ENCODE measurements at regions not wholly inside any gene's neighbourhood (a gene's known extent, or its start where the extent isn't known, plus 50 kb on each side); places are given as distances from the start of the nearest gene placed in this dataset.
"Not testable (repeated sequence)": the region's sequence is repeated elsewhere in the genome, so short reads cannot be mapped to it uniquely, and the experiment has no call there.

GRCh38 chrX:82528525-82528924, 979.6 kb upstream of the POU3F4 start:
- FAIRE-seq (no peak), DNase-seq (ENCODE audit: insufficient read length) (no peak)
- TF ChIP-seq POLR2AphosphoS5 (IDR thresholded peaks at IDR 0.05; ENCODE audit: low read depth, low read length) (no peak), TAF1 (IDR thresholded peaks at IDR 0.05; ENCODE audit: borderline replicate concordance, low read depth, low read length) (no peak), POLR2A (IDR thresholded peaks at IDR 0.05; ENCODE audit: low read depth, low read length) (no peak)

- TF ChIP-seq TAF1 (IDR thresholded peaks at IDR 0.05; ENCODE audit: borderline replicate concordance, low read depth, low read length) (no peak), POLR2A (IDR thresholded peaks at IDR 0.05; ENCODE audit: low read depth, low read length) (no peak), POLR2AphosphoS5 (IDR thresholded peaks at IDR 0.05; ENCODE audit: low read depth, low read length) (no peak)
- FAIRE-seq: no peak
- DNase-seq (ENCODE audit: insufficient read length): no peak
These were observed 973.9 kb upstream of the POU3F4 start for GRCh38 chrX:82534086-82534597.

GRCh38 chrX:82537205-82537604, 970.9 kb upstream of the POU3F4 start:
- not testable (repeated sequence) for DNase-seq (ENCODE audit: insufficient read length); FAIRE-seq

- DNase-seq (ENCODE audit: insufficient read length) (no peak), FAIRE-seq (no peak)
- no peak for TF ChIP-seq TAF1 (IDR thresholded peaks at IDR 0.05; ENCODE audit: borderline replicate concordance, low read depth, low read length)
- no peak for TF ChIP-seq POLR2A (IDR thresholded peaks at IDR 0.05; ENCODE audit: low read depth, low read length)
- TF ChIP-seq POLR2AphosphoS5 (IDR thresholded peaks at IDR 0.05; ENCODE audit: low read depth, low read length): no peak
These were observed 966.3 kb upstream of the POU3F4 start for GRCh38 chrX:82541822-82542221.

GRCh38 chrX:82552201-82552600, 955.9 kb upstream of the POU3F4 start:
- not testable (repeated sequence) for FAIRE-seq; DNase-seq (ENCODE audit: insufficient read length)

GRCh38 chrX:82556588-82556987, 951.5 kb upstream of the POU3F4 start:
- TF ChIP-seq POLR2AphosphoS5 (IDR thresholded peaks at IDR 0.05; ENCODE audit: low read depth, low read length) (no peak), POLR2A (IDR thresholded peaks at IDR 0.05; ENCODE audit: low read depth, low read length) (no peak), TAF1 (IDR thresholded peaks at IDR 0.05; ENCODE audit: borderline replicate concordance, low read depth, low read length) (no peak)
- no peak for FAIRE-seq

GRCh38 chrX:82585868-82586267, 922.2 kb upstream of the POU3F4 start:
- FAIRE-seq (no peak), DNase-seq (ENCODE audit: insufficient read length) (no peak)
- TF ChIP-seq POLR2A (IDR thresholded peaks at IDR 0.05; ENCODE audit: low read depth, low read length): no peak
- no peak for TF ChIP-seq POLR2AphosphoS5 (IDR thresholded peaks at IDR 0.05; ENCODE audit: low read depth, low read length)
- no peak for TF ChIP-seq TAF1 (IDR thresholded peaks at IDR 0.05; ENCODE audit: borderline replicate concordance, low read depth, low read length)

More at GRCh38 chrX:82556588-82556987, 951.5 kb upstream of the POU3F4 start:
- DNase-seq (ENCODE audit: insufficient read length): no peak

GRCh38 chrX:82589410-82589809, 918.7 kb upstream of the POU3F4 start:
- FAIRE-seq (no peak), DNase-seq (ENCODE audit: insufficient read length) (no peak)
- no peak for TF ChIP-seq TAF1 (IDR thresholded peaks at IDR 0.05; ENCODE audit: borderline replicate concordance, low read depth, low read length)
- no peak for TF ChIP-seq POLR2AphosphoS5 (IDR thresholded peaks at IDR 0.05; ENCODE audit: low read depth, low read length)
- TF ChIP-seq POLR2A (IDR thresholded peaks at IDR 0.05; ENCODE audit: low read depth, low read length): no peak

- TF ChIP-seq POLR2AphosphoS5 (IDR thresholded peaks at IDR 0.05; ENCODE audit: low read depth, low read length) (no peak), TAF1 (IDR thresholded peaks at IDR 0.05; ENCODE audit: borderline replicate concordance, low read depth, low read length) (no peak), POLR2A (IDR thresholded peaks at IDR 0.05; ENCODE audit: low read depth, low read length) (no peak)
- FAIRE-seq (no peak), DNase-seq (ENCODE audit: insufficient read length) (no peak)
These were observed 916.7 kb upstream of the POU3F4 start for GRCh38 chrX:82591421-82591820.

GRCh38 chrX:82626978-82627377, 881.1 kb upstream of the POU3F4 start:
- DNase-seq (ENCODE audit: insufficient read length) (no peak), FAIRE-seq (no peak)
- TF ChIP-seq POLR2AphosphoS5 (IDR thresholded peaks at IDR 0.05; ENCODE audit: low read depth, low read length): no peak
- TF ChIP-seq TAF1 (IDR thresholded peaks at IDR 0.05; ENCODE audit: borderline replicate concordance, low read depth, low read length): no peak
- TF ChIP-seq POLR2A (IDR thresholded peaks at IDR 0.05; ENCODE audit: low read depth, low read length): no peak

GRCh38 chrX:82627568-82627967, 880.5 kb upstream of the POU3F4 start:
- FAIRE-seq (no peak), DNase-seq (ENCODE audit: insufficient read length) (no peak)
- no peak for TF ChIP-seq TAF1 (IDR thresholded peaks at IDR 0.05; ENCODE audit: borderline replicate concordance, low read depth, low read length)
- no peak for TF ChIP-seq POLR2AphosphoS5 (IDR thresholded peaks at IDR 0.05; ENCODE audit: low read depth, low read length)
- no peak for TF ChIP-seq POLR2A (IDR thresholded peaks at IDR 0.05; ENCODE audit: low read depth, low read length)

- no peak for DNase-seq (ENCODE audit: insufficient read length)
These were observed 860.0 kb upstream of the POU3F4 start for GRCh38 chrX:82648062-82648461.

GRCh38 chrX:82649645-82650044, 858.4 kb upstream of the POU3F4 start:
- TF ChIP-seq TAF1 (IDR thresholded peaks at IDR 0.05; ENCODE audit: borderline replicate concordance, low read depth, low read length) (no peak), POLR2A (IDR thresholded peaks at IDR 0.05; ENCODE audit: low read depth, low read length) (no peak), POLR2AphosphoS5 (IDR thresholded peaks at IDR 0.05; ENCODE audit: low read depth, low read length) (no peak)
- DNase-seq (ENCODE audit: insufficient read length) (no peak), FAIRE-seq (no peak)

More at GRCh38 chrX:82648062-82648461, 860.0 kb upstream of the POU3F4 start:
- no peak for FAIRE-seq
- TF ChIP-seq POLR2A (IDR thresholded peaks at IDR 0.05; ENCODE audit: low read depth, low read length) (no peak), TAF1 (IDR thresholded peaks at IDR 0.05; ENCODE audit: borderline replicate concordance, low read depth, low read length) (no peak), POLR2AphosphoS5 (IDR thresholded peaks at IDR 0.05; ENCODE audit: low read depth, low read length) (no peak)
